ENCODE measurements at regions not wholly inside any gene's neighbourhood (a gene's known extent, or its start where the extent isn't known, plus 50 kb on each side); places are given as distances from the start of the nearest gene placed in this dataset.

DNA sequence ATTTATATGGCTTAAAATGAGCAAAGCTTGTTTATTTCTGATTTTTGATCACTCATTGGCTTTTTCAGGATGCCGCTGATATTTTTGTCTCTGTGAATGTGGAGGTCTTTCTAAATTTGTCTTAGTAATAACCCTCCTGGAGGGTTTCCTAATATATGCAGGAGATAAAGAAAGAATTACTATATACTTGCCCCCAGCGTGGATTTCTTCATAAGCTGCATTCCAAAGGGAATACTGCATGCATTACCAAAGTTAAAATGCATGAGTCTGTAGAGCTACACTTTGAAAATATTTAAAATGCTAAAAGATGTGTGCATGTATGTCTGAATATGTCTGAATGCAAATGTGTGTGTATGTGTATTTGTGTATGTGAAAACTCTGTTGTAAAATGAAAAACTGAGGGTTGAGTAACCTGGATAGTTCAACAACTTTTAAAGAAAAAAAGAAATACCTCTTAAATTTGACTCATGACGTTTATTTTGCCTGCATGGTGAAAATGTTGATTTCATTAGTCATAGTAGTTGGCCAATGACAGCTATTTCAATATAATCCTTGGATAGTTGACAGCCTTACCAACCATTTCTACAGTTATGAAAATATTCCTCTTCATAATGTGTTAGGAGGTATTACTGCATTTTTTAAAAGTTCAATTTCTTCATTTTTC is 113.2 kb upstream of the ZNF827 start:
- no peak for TF ChIP-seq POLR2A (IDR thresholded peaks at IDR 0.05; ENCODE audit: control extremely low read depth in 1 of 2, low read depth in 2 of 2, low read length in 2 of 2)
- TF ChIP-seq TAF1 (IDR thresholded peaks at IDR 0.05; ENCODE audit: low read depth, low read length) = no peak
- no peak for TF ChIP-seq TCF12 (IDR thresholded peaks at IDR 0.05; ENCODE audit: low read depth, low read length)
- TF ChIP-seq, protein P1, sequence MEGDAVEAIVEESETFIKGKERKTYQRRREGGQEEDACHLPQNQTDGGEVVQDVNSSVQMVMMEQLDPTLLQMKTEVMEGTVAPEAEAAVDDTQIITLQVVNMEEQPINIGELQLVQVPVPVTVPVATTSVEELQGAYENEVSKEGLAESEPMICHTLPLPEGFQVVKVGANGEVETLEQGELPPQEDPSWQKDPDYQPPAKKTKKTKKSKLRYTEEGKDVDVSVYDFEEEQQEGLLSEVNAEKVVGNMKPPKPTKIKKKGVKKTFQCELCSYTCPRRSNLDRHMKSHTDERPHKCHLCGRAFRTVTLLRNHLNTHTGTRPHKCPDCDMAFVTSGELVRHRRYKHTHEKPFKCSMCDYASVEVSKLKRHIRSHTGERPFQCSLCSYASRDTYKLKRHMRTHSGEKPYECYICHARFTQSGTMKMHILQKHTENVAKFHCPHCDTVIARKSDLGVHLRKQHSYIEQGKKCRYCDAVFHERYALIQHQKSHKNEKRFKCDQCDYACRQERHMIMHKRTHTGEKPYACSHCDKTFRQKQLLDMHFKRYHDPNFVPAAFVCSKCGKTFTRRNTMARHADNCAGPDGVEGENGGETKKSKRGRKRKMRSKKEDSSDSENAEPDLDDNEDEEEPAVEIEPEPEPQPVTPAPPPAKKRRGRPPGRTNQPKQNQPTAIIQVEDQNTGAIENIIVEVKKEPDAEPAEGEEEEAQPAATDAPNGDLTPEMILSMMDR (IDR thresholded peaks at IDR 0.05; ENCODE audit: control extremely low read depth in 1 of 3, insufficient read depth in 1 of 3, low read depth in 1 of 3, low read length in 3 of 3) = no peak
- no peak for TF ChIP-seq EZH2 (IDR thresholded peaks at IDR 0.05; ENCODE audit: low read depth, low read length, severe bottlenecking)

Measured in H1 (cell line).